NCI-H774 (cell line): ENCODE measurements at regions not wholly inside any gene's neighbourhood (a gene's known extent, or its start where the extent isn't known, plus 50 kb on each side); places are given as distances from the start of the nearest gene placed in this dataset.
"Not testable (repeated sequence)": the region's sequence is repeated elsewhere in the genome, so short reads cannot be mapped to it uniquely, and the experiment has no call there.

Experiments used
- DNase-seq: peaks from one replicate; lab custom pipeline; 2025; lab: John Stamatoyannopoulos, UW

GRCh38 chr17:27095821-27096220 is 198.1 kb upstream of the WSB1 start:
- DNase-seq, result not testable (repeated sequence)

GRCh38 chr17:27099266-27099665 is 194.6 kb upstream of the WSB1 start:
- DNase-seq, result not testable (repeated sequence)

- not testable (repeated sequence) for DNase-seq
Measured at GRCh38 chr17:27104605-27105221, 189.2 kb upstream of the WSB1 start.

- DNase-seq, result no peak
Measured at GRCh38 chr17:27105636-27106035, 188.3 kb upstream of the WSB1 start.

- no peak for DNase-seq
Measured at GRCh38 chr17:27106347-27106981, 187.4 kb upstream of the WSB1 start.

GRCh38 chr17:27106982-27107360 is 186.9 kb upstream of the WSB1 start:
- no peak for DNase-seq

- not testable (repeated sequence) for DNase-seq
Measured at GRCh38 chr17:27107386-27108328, 186.3 kb upstream of the WSB1 start.

GRCh38 chr17:27109346-27109745 is 184.6 kb upstream of the WSB1 start:
- DNase-seq, result no peak

- DNase-seq, result no peak
Measured at GRCh38 chr17:27153005-27153404, 140.9 kb upstream of the WSB1 start.

GRCh38 chr17:27155866-27156265 is 138.0 kb upstream of the WSB1 start:
- DNase-seq, result no peak

- DNase-seq, result no peak
Measured at GRCh38 chr17:27157297-27157696, 136.6 kb upstream of the WSB1 start.

GRCh38 chr17:27157898-27158297 is 136.0 kb upstream of the WSB1 start:
- no peak for DNase-seq

GRCh38 chr17:27158382-27158781 is 135.5 kb upstream of the WSB1 start:
- DNase-seq, result no peak

- no peak for DNase-seq
Measured at GRCh38 chr17:27180322-27180721, 113.6 kb upstream of the WSB1 start.

- DNase-seq, result not testable (repeated sequence)
Measured at GRCh38 chr17:27181379-27181925, 112.5 kb upstream of the WSB1 start.

GRCh38 chr17:27181935-27182334 is 112.0 kb upstream of the WSB1 start:
- DNase-seq, result no peak

- not testable (repeated sequence) for DNase-seq
Measured at GRCh38 chr17:27197505-27197904, 96.4 kb upstream of the WSB1 start.

- no peak for DNase-seq
Measured at GRCh38 chr17:27199948-27200347, 94.0 kb upstream of the WSB1 start.

GRCh38 chr17:27200476-27200875 is 93.4 kb upstream of the WSB1 start:
- no peak for DNase-seq

- no peak for DNase-seq
Measured at GRCh38 chr17:27203241-27203640, 90.7 kb upstream of the WSB1 start.

GRCh38 chr17:27206447-27206846 is 87.5 kb upstream of the WSB1 start:
- DNase-seq, result no peak

- no peak for DNase-seq
Measured at GRCh38 chr17:27207073-27207513, 86.8 kb upstream of the WSB1 start.
